GM23338 (cell line): ENCODE measurements at regions not wholly inside any gene's neighbourhood (a gene's known extent, or its start where the extent isn't known, plus 50 kb on each side); places are given as distances from the start of the nearest gene placed in this dataset.

Experiments
- CREB1 ChIP-seq: fragments of 250-450 bp; sonication (Bioruptor Pico); IDR thresholded peaks from 2 replicates; pipeline ENCODE4 v1.5.0; 2020; ENCODE audit warnings: low read depth, mild to moderate bottlenecking, moderate library complexity
- CTCF ChIP-seq, 2 experiments: fragments of 200-600 bp in 1 of 2; sonication (generic) in 1 of 2; conservative IDR thresholded peaks; 2 replicates each; pipeline versions ENCODE4 v1.5.1 to v1.6.1; 2016 to 2017; ENCODE audit warnings: antibody characterized with exemption in 2 of 2, low read depth in 2 of 2, mild to moderate bottlenecking in 2 of 2, moderate library complexity in 1 of 2
- ETS1 ChIP-seq: IDR thresholded peaks from 2 replicates; pipeline ENCODE4 v1.6.1; 2016; ENCODE audit warnings: antibody characterized with exemption
- EZH2 ChIP-seq: fragments of 200-600 bp; sonication (generic); IDR thresholded peaks from one replicate; pipeline ENCODE4 v1.8.0; 2017; ENCODE audit warnings: antibody characterized with exemption, mild to moderate bottlenecking, low read depth; ENCODE audit not compliant: unreplicated experiment
- EZH2phosphoT487 ChIP-seq: fragments of 200-600 bp; sonication (generic); IDR thresholded peaks from one replicate; pipeline ENCODE4 v1.8.1; 2018; ENCODE audit warnings: antibody characterized with exemption; ENCODE audit not compliant: unreplicated experiment
- NANOG ChIP-seq: IDR thresholded peaks from 2 replicates; pipeline ENCODE4 v1.6.1; 2016; ENCODE audit warnings: antibody characterized with exemption, borderline replicate concordance
- POLR2AphosphoS5 ChIP-seq: IDR thresholded peaks from 2 replicates; pipeline ENCODE4 v1.6.1; 2016; ENCODE audit warnings: antibody characterized with exemption, low read depth
- ZNF114 ChIP-seq: fragments of 250-450 bp; sonication (Bioruptor Pico); IDR thresholded peaks from 2 replicates; pipeline ENCODE4 v1.5.0; 2020; ENCODE audit warnings: mild to moderate bottlenecking, moderate library complexity
- TF ChIP-seq, protein P1 (sequence below): IDR thresholded peaks from one replicate; pipeline ENCODE4 v1.6.1; 2018; ENCODE audit warnings: antibody characterized with exemption; ENCODE audit not compliant: unreplicated experiment

DNA sequence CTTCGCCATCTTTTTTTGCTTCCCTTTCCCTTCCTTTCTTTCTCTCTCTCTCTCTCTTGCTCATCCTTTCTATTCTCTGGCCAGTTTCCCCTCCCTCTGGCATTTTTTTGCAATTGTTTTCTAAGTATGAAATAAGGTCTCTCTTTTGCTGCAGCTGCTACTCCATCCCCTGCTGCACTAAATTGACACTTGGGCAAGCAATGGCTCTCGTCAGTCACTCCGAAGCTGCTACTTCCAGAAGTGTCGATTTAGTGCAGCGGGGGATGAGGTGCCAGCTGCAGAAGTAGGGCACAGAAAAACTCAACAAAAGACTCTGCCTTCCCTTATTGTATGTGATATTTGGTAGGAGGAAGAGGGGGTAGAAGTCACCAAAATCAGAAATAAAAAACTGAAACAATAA lies 642.3 kb downstream of the RWDD3 start:
- TF ChIP-seq CTCF (conservative IDR thresholded peaks at IDR 0.05; ENCODE audit: low read depth in 2 of 2), result no peak
- no peak for TF ChIP-seq CREB1 (CRISPR knock-in tag)
- TF ChIP-seq, protein P1, sequence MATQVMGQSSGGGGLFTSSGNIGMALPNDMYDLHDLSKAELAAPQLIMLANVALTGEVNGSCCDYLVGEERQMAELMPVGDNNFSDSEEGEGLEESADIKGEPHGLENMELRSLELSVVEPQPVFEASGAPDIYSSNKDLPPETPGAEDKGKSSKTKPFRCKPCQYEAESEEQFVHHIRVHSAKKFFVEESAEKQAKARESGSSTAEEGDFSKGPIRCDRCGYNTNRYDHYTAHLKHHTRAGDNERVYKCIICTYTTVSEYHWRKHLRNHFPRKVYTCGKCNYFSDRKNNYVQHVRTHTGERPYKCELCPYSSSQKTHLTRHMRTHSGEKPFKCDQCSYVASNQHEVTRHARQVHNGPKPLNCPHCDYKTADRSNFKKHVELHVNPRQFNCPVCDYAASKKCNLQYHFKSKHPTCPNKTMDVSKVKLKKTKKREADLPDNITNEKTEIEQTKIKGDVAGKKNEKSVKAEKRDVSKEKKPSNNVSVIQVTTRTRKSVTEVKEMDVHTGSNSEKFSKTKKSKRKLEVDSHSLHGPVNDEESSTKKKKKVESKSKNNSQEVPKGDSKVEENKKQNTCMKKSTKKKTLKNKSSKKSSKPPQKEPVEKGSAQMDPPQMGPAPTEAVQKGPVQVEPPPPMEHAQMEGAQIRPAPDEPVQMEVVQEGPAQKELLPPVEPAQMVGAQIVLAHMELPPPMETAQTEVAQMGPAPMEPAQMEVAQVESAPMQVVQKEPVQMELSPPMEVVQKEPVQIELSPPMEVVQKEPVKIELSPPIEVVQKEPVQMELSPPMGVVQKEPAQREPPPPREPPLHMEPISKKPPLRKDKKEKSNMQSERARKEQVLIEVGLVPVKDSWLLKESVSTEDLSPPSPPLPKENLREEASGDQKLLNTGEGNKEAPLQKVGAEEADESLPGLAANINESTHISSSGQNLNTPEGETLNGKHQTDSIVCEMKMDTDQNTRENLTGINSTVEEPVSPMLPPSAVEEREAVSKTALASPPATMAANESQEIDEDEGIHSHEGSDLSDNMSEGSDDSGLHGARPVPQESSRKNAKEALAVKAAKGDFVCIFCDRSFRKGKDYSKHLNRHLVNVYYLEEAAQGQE, result no peak
- TF ChIP-seq EZH2phosphoT487, result no peak
- TF ChIP-seq EZH2, result no peak
- TF ChIP-seq POLR2AphosphoS5, result no peak
- no peak for TF ChIP-seq ZNF114
- no peak for TF ChIP-seq ETS1
- no peak for TF ChIP-seq NANOG
